Heart left ventricle (tissue), 13 donors: ENCODE measurements at regions not wholly inside any gene's neighbourhood (a gene's known extent, or its start where the extent isn't known, plus 50 kb on each side); places are given as distances from the start of the nearest gene placed in this dataset.

Source experiments
- POLR2A ChIP-seq, 2 donors: fragments of 450-650 bp; IDR thresholded peaks; one replicate each; pipeline ENCODE4 v1.6.1; 2017; ENCODE audit warnings: antibody characterized with exemption in 2 of 2, mild to moderate bottlenecking in 2 of 2, moderate library complexity in 2 of 2
- TF ChIP-seq, protein P1 (sequence below), 12 donors: fragments of 200-600 bp; sonication (generic) in 4 of 12; IDR thresholded peaks; one replicate each; pipeline versions ENCODE4 v1.5.0 to v1.8.0; 2018 to 2022; ENCODE audit warnings: antibody characterized with exemption in 12 of 12, mild to moderate bottlenecking in 5 of 12
- donor health status: ischemic (EF 13 %, LVEDD 7.1; RV severe dilation, severe dysfunction).
- donor health status: DM: no; HTN: yes; CAD: no.
- donor health status: DM: no; HTN: no; CAD: no.
- donor health status: ischemic (EF 25% LVEDD 6.9; RV normal size, moderate dysfunction).
- donor health status: ischemic (EF 25% LVEDD 5.7; RV mildly dilated, moderate dysfunction).
- donor health status: ischemic (EF 35%, LVEDD 5.7; RV mildly dilated, moderate dysfunction).
- donor health status: nonischemic (EF 11% LVEDD 7.7; RV severe dilation, severe dysfunction).
- donor health status: DM: yes; HTN: yes; CAD: no.
- donor health status: PGD.
- donor health status: ischemic (EF 29% LVEDD 5.4; RV normal size, mild dysfunction).
- donor health status: nonischemic (EF 23%, LVEDD 6.1; RV moderate dilation, normal function).

DNA sequence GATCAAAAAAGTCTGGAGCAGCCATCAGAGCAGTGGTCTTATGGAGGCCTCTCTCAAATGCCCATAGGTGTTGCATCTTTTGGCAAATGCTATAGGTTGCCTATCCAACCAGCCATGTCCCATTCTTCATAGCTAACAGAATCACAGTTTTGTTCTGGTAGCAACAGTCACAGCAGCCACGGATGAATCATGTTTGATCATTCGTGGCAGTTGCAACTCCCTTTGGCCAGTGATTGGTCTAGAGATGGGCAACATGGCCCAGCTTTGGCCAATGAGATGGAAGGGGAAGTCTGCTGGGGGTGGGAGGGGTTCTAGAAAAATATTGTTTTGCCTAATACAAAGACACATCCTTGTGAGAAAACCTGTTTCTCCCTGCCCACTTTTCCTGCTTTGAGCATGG, 50.3 kb upstream of the PPP2R3A start:
- TF ChIP-seq, protein P1, sequence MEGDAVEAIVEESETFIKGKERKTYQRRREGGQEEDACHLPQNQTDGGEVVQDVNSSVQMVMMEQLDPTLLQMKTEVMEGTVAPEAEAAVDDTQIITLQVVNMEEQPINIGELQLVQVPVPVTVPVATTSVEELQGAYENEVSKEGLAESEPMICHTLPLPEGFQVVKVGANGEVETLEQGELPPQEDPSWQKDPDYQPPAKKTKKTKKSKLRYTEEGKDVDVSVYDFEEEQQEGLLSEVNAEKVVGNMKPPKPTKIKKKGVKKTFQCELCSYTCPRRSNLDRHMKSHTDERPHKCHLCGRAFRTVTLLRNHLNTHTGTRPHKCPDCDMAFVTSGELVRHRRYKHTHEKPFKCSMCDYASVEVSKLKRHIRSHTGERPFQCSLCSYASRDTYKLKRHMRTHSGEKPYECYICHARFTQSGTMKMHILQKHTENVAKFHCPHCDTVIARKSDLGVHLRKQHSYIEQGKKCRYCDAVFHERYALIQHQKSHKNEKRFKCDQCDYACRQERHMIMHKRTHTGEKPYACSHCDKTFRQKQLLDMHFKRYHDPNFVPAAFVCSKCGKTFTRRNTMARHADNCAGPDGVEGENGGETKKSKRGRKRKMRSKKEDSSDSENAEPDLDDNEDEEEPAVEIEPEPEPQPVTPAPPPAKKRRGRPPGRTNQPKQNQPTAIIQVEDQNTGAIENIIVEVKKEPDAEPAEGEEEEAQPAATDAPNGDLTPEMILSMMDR (IDR thresholded peaks at IDR 0.05): no peak
- no peak for TF ChIP-seq POLR2A (IDR thresholded peaks at IDR 0.05)
